ENCODE measurements at regions not wholly inside any gene's neighbourhood (a gene's known extent, or its start where the extent isn't known, plus 50 kb on each side); places are given as distances from the start of the nearest gene placed in this dataset.

DNA sequence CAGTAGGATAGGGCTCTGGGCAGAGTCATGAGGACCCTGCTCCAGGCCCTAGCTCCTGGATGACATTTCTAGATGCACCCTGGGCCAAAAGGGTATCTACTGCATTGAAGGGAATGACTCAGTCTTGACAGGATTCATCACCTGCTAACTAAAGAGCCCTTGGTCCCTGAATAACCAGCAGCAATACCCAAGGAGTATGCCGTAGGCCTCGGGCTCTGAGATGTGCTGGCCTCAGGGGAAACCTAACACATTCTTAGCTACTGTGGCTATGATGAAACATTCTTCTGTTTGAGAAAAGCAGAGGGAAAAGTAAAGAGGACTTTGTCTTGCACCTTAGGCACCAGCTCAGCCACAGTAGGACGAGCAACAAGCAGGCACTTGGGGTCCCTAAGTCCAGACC is 89.5 kb upstream of the SLC1A1 start:
- no peak for TF ChIP-seq CTCF (IDR thresholded peaks at IDR 0.05; ENCODE audit: low read depth, low read length)
- TF ChIP-seq EZH2phosphoT487 (IDR thresholded peaks at IDR 0.05; ENCODE audit: low read depth) = no peak

Measured in OCI-LY3 (cell line).